Bronchial epithelial cell (primary cell): ENCODE measurements at regions not wholly inside any gene's neighbourhood (a gene's known extent, or its start where the extent isn't known, plus 50 kb on each side); places are given as distances from the start of the nearest gene placed in this dataset.

Experiments used
- DNase-seq: peaks from one replicate; pipeline ENCODE4 v3.0.0-alpha.2; 2010; ENCODE audit warnings: low read depth
- FAIRE-seq: peaks from 2 replicates; lab custom pipeline; 2011; peaks lifted over from hg19 to GRCh38; lab: Jason Lieb, UNC
- H3K27me3 ChIP-seq: 2 replicates; pipeline ENCODE4 v1.5.1; 2011; ENCODE audit warnings: low read length; ENCODE audit not compliant: control insufficient read depth, insufficient read depth
- H3K36me3 ChIP-seq: 2 replicates; pipeline ENCODE4 v1.5.1; 2011; ENCODE audit warnings: low read length; ENCODE audit not compliant: control insufficient read depth, insufficient read depth
- H3K4me3 ChIP-seq: 2 replicates; pipeline ENCODE4 v1.5.1; 2011; ENCODE audit warnings: mild to moderate bottlenecking, low read depth, low read length, control low read depth
- TF ChIP-seq, protein P1 (sequence below): IDR thresholded peaks from 2 replicates; pipeline ENCODE4 v1.5.1; 2011; ENCODE audit warnings: mild to moderate bottlenecking, moderate library complexity, low read length, control low read depth, inconsistent platforms; ENCODE audit not compliant: insufficient read depth, severe bottlenecking

- no peaks in the 10 kb centered on the region for H3K27me3 ChIP-seq
- FAIRE-seq = no peak
- TF ChIP-seq, protein P1, sequence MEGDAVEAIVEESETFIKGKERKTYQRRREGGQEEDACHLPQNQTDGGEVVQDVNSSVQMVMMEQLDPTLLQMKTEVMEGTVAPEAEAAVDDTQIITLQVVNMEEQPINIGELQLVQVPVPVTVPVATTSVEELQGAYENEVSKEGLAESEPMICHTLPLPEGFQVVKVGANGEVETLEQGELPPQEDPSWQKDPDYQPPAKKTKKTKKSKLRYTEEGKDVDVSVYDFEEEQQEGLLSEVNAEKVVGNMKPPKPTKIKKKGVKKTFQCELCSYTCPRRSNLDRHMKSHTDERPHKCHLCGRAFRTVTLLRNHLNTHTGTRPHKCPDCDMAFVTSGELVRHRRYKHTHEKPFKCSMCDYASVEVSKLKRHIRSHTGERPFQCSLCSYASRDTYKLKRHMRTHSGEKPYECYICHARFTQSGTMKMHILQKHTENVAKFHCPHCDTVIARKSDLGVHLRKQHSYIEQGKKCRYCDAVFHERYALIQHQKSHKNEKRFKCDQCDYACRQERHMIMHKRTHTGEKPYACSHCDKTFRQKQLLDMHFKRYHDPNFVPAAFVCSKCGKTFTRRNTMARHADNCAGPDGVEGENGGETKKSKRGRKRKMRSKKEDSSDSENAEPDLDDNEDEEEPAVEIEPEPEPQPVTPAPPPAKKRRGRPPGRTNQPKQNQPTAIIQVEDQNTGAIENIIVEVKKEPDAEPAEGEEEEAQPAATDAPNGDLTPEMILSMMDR = no peak
- no peak overlapping the region for H3K4me3 ChIP-seq
- no peak for DNase-seq
- H3K36me3 ChIP-seq = no peaks in the 10 kb centered on the region
Observed at GRCh38 chr2:104649866-104650265, 204.0 kb upstream of the POU3F3 start.

GRCh38 chr2:104650405-104650996 lies 203.4 kb upstream of the POU3F3 start:
- Histone ChIP-seq H3K36me3 (no peaks in the 10 kb centered on the region), H3K4me3 (no peak overlapping the region), H3K27me3 (no peaks in the 10 kb centered on the region)
- no peak for FAIRE-seq
- DNase-seq = no peak
- TF ChIP-seq, protein P1 = no peak

- DNase-seq (no peak), FAIRE-seq (no peak)
- TF ChIP-seq, protein P1 = no peak
- H3K27me3 ChIP-seq = no peaks in the 10 kb centered on the region
- H3K36me3 ChIP-seq = no peaks in the 10 kb centered on the region
- no peak overlapping the region for H3K4me3 ChIP-seq
Observed at GRCh38 chr2:104654811-104655210, 199.1 kb upstream of the POU3F3 start.

GRCh38 chr2:104656571-104657163 lies 197.2 kb upstream of the POU3F3 start:
- Histone ChIP-seq H3K27me3 (no peaks in the 10 kb centered on the region), H3K36me3 (no peaks in the 10 kb centered on the region), H3K4me3 (no peak overlapping the region)
- TF ChIP-seq, protein P1 = no peak
- no peak for FAIRE-seq
- DNase-seq = no peak

- no peak for FAIRE-seq
- Histone ChIP-seq H3K27me3 (no peaks in the 10 kb centered on the region), H3K36me3 (no peaks in the 10 kb centered on the region), H3K4me3 (no peak overlapping the region)
- TF ChIP-seq, protein P1 = no peak
- DNase-seq = no peak
Observed at GRCh38 chr2:104658144-104658835, 195.6 kb upstream of the POU3F3 start.
